ENCODE measurements at regions not wholly inside any gene's neighbourhood (a gene's known extent, or its start where the extent isn't known, plus 50 kb on each side); places are given as distances from the start of the nearest gene placed in this dataset.

GRCh38 chr12:114954511-114955055 lies 270.6 kb upstream of the TBX3 start:
- TF ChIP-seq GATA1 (IDR thresholded peaks at IDR 0.05; ENCODE audit: low read depth, low read length) (no peak), POLR2A (IDR thresholded peaks at IDR 0.05; ENCODE audit: low read length) (no peak)
- no peak for DNase-seq

DNA sequence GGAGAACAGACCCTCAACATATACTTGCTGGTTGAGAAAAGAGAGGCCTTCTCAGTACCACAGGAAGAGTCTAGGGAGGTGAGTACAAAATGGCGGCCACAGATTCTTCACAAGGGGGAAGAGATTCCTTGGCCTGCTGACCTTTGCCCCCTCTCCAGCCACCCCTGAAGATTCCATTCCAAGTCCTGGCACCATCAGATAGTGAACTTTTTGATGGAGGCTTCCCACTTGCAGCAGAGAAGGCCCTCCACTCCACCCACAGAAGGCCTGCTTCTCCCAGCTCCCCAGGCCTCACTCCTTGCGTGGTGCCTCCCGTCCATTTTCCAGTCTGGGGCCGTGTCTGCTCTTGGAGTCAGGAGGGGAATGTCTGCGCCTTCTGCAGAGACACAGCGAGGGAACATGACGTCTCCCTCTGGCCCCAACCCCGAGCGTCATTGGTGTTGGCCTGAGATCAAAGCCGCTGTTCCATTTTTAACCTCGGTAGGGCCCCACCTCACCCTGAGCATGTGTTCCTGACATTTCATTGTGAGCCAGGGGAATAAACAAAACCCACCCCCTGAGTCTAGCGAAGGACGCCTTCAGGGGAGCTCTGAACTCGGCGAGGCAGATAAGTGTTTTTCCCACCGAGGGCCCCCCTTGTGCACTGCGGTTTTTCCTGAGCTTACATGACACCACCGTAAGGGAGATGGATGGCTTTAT lies 268.7 kb upstream of the TBX3 start:
- DNase-seq = no peak
- TF ChIP-seq POLR2A (IDR thresholded peaks at IDR 0.05; ENCODE audit: low read length) (no peak), GATA1 (IDR thresholded peaks at IDR 0.05; ENCODE audit: low read depth, low read length) (no peak)

DNA sequence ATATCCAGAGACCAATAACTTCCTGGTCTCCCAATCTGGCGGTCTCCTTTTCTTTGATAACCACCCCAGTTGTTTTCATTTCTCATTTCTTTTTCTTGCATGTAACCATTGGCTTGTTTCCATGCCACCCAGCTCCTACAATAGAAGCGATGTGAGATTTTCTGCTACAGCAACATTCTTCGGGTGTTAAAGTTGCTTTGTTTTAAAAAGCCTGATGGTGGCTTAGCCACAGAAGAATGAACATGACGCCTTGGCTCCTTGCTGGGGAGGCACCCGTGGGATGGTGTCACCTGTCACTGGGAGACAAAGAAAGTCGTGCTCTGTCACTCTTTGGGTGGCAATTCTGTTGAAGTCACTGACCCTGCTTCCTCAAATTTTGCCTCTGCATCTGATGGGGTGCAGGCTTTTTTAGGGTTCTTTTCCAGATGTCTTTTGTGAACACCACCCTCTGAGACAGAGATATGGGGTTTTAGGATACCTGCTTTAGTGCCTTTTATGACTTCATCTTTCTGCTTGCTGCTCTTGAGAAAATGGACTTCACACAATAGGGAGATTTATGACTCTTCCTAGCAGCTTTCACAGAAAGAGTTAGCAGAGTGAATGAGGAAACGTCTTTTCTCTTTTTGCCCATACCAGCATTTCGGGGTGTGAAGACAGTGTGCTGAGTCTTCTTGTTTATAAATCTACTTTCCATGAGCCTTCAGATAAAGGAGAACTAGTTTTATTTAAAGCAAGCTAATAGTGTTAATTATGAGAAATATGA lies 265.3 kb upstream of the TBX3 start:
- DNase-seq = no peak

DNA sequence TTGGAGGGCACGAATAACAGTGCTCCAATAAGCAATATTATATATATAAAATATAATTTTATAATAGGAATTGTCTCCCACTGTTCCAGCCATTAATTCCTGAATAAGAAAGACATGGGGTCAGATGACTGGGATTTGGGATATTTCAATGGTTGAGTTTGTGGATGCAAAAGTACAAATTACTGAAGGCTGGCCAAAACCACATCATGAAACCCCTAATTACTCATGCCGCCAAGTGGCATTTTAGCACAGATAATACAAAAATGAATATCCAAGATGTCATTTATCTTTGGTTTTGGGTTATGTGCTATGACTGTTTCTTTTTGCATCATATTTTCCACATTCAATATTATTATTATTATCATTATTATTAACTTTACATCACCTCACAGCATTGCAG lies 261.4 kb upstream of the TBX3 start:
- no peak for DNase-seq
- TF ChIP-seq POLR2A (IDR thresholded peaks at IDR 0.05; ENCODE audit: low read length) = no peak
- no peak for TF ChIP-seq GATA1 (IDR thresholded peaks at IDR 0.05; ENCODE audit: low read depth, low read length)

More for the DNA sequence above, 265.3 kb upstream of the TBX3 start:
- no peak for TF ChIP-seq POLR2A (IDR thresholded peaks at IDR 0.05; ENCODE audit: low read length)
- no peak for TF ChIP-seq GATA1 (IDR thresholded peaks at IDR 0.05; ENCODE audit: low read depth, low read length)

GRCh38 chr12:114944736-114945135 lies 260.8 kb upstream of the TBX3 start:
- no peak for DNase-seq

DNA sequence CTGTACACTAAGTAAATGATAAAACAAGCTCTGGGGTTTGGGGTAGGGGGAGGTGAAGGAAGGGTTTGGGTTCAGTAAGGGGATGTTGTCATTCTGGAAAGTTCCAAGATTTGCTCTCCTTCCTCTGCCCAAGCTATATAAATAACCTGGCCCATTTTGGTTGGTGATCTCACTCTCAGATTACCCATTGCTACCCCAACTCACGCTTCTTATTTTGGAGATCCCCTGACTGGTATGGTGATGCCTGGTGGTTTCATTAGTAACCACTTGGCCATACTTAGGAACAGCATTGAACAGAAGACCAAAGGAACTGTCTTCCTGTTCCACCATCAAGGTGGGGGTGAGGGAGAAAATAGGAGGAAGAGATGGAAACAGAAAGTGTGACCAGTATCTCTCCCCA lies 259.6 kb upstream of the TBX3 start:
- no peak for DNase-seq
- no peak for TF ChIP-seq GATA1 (IDR thresholded peaks at IDR 0.05; ENCODE audit: low read depth, low read length)
- TF ChIP-seq POLR2A (IDR thresholded peaks at IDR 0.05; ENCODE audit: low read length) = no peak

More at GRCh38 chr12:114944736-114945135, 260.8 kb upstream of the TBX3 start:
- no peak for TF ChIP-seq POLR2A (IDR thresholded peaks at IDR 0.05; ENCODE audit: low read length)
- no peak for TF ChIP-seq GATA1 (IDR thresholded peaks at IDR 0.05; ENCODE audit: low read depth, low read length)

DNA sequence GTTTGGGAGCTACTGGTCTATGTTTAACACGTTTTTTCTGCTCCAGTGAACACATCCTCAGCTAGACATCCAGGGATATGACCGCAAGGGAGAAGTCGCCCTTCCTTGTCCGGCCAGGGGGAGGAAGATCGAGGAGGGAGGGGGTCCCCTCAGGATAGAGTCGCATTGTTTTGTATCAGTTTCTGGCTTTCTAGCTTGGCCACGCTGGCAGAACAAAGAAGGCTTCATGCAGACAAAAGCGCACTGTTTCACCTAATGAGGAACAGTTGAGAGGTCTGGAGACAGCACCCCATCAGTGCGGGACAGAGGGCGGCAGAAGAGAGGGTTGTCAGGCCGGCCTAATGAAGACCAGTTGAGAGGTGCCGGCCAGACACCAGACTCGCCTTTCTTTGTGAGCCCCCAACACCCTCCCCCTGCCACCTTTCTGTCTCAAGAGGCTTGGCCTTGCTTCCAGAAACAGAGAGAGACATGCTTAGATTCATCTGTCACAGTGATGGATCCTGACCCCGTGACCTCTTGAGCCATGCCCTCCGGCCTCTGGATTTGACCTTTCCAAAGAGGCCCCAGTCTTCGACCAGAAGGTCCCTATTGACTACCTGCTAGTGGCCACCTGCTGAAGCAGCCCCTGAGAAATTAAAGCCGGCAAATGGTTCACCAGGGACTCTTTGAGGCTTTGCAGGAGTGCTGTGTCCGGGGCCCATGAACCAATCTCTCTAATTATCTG lies 254.7 kb upstream of the TBX3 start:
- TF ChIP-seq GATA1 (IDR thresholded peaks at IDR 0.05; ENCODE audit: low read depth, low read length) (no peak), POLR2A (IDR thresholded peaks at IDR 0.05; ENCODE audit: low read length) (no peak)
- DNase-seq = no peak

DNA sequence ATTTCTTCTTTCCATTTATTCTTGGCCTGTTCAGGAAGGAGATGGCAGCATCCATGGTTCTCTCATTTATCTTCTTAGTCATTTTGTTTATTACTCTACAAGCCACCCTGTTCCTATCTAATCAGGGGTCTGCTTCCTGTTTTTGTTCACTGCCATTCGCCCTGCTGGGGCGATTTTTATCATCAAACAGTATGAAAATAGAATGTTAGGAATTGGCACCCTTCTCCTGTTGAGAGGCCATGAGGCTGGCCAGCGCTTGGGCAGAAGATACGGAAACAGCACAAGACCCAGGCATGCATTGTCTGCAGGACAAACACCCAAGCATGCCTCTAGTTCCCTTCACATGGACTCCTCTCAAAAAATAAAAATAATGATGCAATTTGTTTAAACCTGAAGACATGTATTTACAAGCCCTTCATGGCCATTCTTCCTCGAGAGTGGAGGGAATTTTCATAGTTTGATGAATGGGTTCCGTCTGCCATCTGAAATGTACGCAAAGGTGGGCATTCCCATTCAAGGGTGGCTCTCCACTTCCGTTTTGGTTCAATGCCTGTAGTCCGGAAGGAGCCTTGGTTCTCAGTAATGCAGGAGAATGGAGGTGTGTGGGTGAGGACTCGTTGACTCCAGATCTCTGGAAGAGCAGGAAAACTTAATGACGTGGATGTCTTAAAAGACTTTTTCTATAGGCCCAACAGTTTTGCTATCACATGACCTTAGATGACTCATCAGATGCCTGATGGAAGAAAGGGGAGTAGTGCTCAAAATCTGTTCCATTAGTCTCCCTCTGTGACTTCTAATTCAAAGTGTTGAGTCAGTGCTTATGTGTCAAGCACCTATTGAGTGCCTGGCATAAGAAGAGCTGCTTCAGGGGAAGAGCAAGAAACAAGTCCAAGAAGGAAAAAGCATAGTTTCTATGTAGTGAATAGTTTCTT lies 252.4 kb upstream of the TBX3 start:
- TF ChIP-seq GATA1 (IDR thresholded peaks at IDR 0.05; ENCODE audit: low read depth, low read length) (no peak), POLR2A (IDR thresholded peaks at IDR 0.05; ENCODE audit: low read length) (no peak)
- no peak for DNase-seq

DNA sequence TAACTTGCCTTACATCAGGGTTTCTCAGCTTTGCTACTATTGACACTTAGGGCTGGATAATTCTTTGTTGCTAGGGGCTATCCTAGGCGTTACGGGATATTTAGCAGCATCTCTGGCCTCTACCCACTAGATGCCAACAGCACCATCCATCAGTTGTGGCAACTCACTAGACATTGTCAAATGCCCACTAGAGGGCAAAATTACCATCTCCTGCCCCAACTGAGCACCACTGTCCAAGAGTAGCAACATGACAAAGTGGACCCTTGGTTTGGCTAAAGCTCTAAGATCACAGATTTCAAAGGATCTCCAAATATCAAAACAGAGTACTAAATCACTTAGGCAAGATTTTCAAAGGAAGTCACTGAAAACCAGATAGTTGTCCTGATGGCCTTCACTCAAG lies 251.7 kb upstream of the TBX3 start:
- DNase-seq = no peak

DNA sequence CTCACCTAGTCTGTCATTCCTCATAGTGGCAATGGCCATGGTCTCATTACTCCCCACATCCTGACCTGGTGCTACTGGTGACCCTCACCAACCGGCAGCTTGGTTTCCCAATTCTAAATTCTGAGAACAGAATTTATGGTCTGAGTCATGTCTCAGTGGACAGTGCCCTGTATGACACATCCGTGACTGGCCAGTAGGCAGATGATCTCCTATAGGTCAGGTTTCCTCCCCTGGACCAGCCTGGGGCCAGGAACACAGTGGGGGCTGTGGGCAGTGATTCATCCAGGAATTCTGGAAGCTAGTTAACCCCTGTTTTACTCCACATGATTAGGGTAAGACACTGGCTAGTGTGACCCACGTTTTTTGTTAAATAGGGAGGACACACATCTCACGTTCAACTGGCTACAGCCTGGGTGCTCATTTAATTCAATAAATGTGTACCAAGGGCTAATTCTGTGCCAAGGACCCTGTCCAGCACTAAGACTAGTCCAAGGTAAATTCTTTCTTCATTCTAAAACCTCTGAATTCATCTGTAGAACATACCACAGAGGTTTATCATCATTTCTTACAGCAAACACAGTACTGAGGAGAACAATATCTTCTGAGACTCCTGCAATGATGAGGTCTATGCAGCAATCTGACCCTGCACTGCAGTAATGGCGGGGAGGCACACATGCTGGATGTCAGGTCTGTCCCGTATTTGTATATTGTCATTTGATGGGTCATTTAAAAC lies 249.6 kb upstream of the TBX3 start:
- TF ChIP-seq GATA1 (IDR thresholded peaks at IDR 0.05; ENCODE audit: low read depth, low read length) = no peak
- no peak for TF ChIP-seq POLR2A (IDR thresholded peaks at IDR 0.05; ENCODE audit: low read length)
- DNase-seq = no peak

More for the DNA sequence above, 251.7 kb upstream of the TBX3 start:
- TF ChIP-seq POLR2A (IDR thresholded peaks at IDR 0.05; ENCODE audit: low read length) (no peak), GATA1 (IDR thresholded peaks at IDR 0.05; ENCODE audit: low read depth, low read length) (no peak)

DNA sequence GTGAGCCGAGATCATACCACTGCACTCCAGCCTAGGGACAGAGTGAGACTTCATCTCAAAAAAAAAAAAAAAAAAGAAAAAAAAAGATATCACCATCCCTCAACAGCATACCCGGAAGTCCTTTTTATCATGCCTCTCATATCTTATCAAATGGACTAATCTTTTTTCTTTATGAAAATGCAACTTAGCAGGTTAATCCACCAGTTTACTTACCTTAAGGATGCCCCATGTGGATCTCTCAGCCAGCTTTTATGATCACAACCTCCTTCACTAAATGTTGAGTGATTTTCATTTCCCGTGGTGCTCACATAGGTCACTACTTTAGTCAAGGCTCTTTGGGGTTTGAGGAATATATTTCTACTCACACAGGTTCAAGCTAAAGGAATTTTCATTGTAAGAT lies 248.8 kb upstream of the TBX3 start:
- no peak for DNase-seq
- no peak for TF ChIP-seq GATA1 (IDR thresholded peaks at IDR 0.05; ENCODE audit: low read depth, low read length)
- TF ChIP-seq POLR2A (IDR thresholded peaks at IDR 0.05; ENCODE audit: low read length) = no peak

DNA sequence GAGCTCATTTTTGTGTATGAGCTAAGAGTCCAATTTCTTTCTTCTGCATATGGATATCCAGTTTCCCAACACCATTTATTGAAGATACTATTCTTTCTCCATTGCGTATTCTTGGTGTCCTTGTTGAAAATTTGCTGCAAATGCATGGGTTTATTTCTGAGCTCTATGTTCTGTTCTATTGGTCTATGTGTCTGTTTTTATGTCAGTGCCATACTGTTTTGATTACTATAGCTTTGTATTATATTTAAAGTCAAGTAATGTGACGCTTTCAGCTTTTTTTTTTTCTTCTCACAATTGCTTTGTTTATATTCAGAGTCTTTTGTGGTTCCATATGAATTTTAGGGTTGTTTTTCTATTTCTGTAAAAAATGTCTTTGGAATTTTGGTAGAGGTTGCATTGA lies 247.1 kb upstream of the TBX3 start:
- DNase-seq = no peak
- TF ChIP-seq POLR2A (IDR thresholded peaks at IDR 0.05; ENCODE audit: low read length) (no peak), GATA1 (IDR thresholded peaks at IDR 0.05; ENCODE audit: low read depth, low read length) (no peak)

Measured in erythroblast (primary cell).